BJ (cell line): ENCODE measurements at regions not wholly inside any gene's neighbourhood (a gene's known extent, or its start where the extent isn't known, plus 50 kb on each side); places are given as distances from the start of the nearest gene placed in this dataset.

Experiments
- CTCF ChIA-PET: fragments of 350-600 bp; formaldehyde crosslinking; extraction: SDS; loops from one replicate; lab custom pipeline; 2021; ENCODE audit warnings: antibody characterized with exemption, inconsistent platforms; lab: Yijun Ruan, JAX
- POLR2A ChIA-PET: fragments of 300-600 bp; sonication (Branson Sonifier 250); formaldehyde crosslinking; extraction: SDS; loops from one replicate; lab custom pipeline; 2021; ENCODE audit warnings: antibody characterized with exemption; lab: Charles Lee
- DNase-seq: peaks from one replicate; pipeline ENCODE4 v3.0.0-alpha.2; 2011; ENCODE audit warnings: low read depth
- H3K27me3 ChIP-seq: 2 replicates; pipeline ENCODE4 v1.6.0; 2011; ENCODE audit warnings: low read length; ENCODE audit not compliant: control insufficient read depth, insufficient read depth
- H3K36me3 ChIP-seq: 2 replicates; pipeline ENCODE4 v1.5.1; 2011; ENCODE audit warnings: low read length; ENCODE audit not compliant: control insufficient read depth, insufficient read depth
- H3K4me3 ChIP-seq: 2 replicates; pipeline ENCODE4 v1.5.1; 2011; ENCODE audit warnings: low read depth, mild to moderate bottlenecking, control low read depth, low read length
- TF ChIP-seq, protein P1 (sequence below): IDR thresholded peaks from 2 replicates; pipeline ENCODE4 v1.5.1; 2011; ENCODE audit warnings: low read depth, mild to moderate bottlenecking, control low read depth, inconsistent platforms, low read length, moderate library complexity; ENCODE audit not compliant: insufficient read depth

DNA sequence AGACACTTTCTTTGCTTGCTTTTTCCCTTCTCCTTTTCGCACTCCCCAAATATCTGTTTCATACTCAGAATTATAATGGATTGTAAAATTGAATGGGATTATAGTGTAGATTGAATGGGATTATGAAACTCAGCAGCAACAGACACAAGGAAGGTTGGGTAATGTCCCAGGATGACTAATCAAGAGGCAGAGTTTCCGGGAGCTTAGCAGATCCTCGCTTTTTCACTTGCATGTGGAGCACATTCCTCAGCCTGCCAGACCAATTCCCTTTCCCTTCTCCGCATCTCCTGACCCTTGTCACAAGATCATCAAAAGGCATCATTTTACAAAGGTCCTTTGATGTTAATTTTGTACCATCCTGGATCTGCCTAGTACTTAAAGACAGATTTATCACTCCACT is 55.1 kb upstream of the SLC1A1 start:
- Histone ChIP-seq H3K36me3 (no peaks in the 10 kb centered on the region), H3K27me3 (no peaks in the 10 kb centered on the region), H3K4me3 (no peak overlapping the region)
- CTCF ChIA-PET = interaction anchor here (1.3 to 2.3 kb wide), 2 partner anchors 10 to 205 kb away, joined by 3 to 5 read pairs; no protein-coding TSS in a partner anchor
- DNase-seq = no peak
- TF ChIP-seq, protein P1, sequence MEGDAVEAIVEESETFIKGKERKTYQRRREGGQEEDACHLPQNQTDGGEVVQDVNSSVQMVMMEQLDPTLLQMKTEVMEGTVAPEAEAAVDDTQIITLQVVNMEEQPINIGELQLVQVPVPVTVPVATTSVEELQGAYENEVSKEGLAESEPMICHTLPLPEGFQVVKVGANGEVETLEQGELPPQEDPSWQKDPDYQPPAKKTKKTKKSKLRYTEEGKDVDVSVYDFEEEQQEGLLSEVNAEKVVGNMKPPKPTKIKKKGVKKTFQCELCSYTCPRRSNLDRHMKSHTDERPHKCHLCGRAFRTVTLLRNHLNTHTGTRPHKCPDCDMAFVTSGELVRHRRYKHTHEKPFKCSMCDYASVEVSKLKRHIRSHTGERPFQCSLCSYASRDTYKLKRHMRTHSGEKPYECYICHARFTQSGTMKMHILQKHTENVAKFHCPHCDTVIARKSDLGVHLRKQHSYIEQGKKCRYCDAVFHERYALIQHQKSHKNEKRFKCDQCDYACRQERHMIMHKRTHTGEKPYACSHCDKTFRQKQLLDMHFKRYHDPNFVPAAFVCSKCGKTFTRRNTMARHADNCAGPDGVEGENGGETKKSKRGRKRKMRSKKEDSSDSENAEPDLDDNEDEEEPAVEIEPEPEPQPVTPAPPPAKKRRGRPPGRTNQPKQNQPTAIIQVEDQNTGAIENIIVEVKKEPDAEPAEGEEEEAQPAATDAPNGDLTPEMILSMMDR = no peak
- POLR2A ChIA-PET = interaction anchor here (0.6 kb wide), 2 partner anchors 63 to 479 kb away, joined by 3 to 5 read pairs; no protein-coding TSS in a partner anchor

DNA sequence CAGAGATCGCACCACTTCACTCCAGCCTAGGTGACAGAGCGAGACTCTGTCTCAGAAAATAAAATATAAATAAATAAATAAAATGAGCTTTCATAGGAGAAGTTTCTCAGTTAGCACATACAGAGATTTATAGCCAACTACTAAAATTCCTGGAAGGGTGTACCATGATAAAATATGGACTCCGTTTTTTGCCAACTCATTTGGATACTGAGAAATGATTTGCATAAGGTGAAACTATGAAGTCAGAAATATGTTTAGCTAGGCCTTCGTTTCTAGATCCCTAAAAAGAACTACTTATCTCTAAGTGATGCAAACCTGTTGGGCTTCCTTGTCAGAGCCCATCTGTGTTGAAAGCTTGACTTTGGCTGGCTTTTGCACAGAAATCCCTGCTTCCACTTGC is 56.9 kb upstream of the SLC1A1 start:
- CTCF ChIA-PET = interaction anchor here (0.6 to 0.8 kb wide), 2 partner anchors 8 to 25 kb away, joined by 3 read pairs; no protein-coding TSS in a partner anchor
- H3K27me3 ChIP-seq = no peaks in the 10 kb centered on the region
- H3K36me3 ChIP-seq = no peaks in the 10 kb centered on the region
- TF ChIP-seq, protein P1 = no peak
- POLR2A ChIA-PET = no interaction called here
- no peak for DNase-seq
- H3K4me3 ChIP-seq = no peak overlapping the region

- Histone ChIP-seq H3K4me3 (no peak overlapping the region), H3K36me3 (no peaks in the 10 kb centered on the region), H3K27me3 (no peaks in the 10 kb centered on the region)
- TF ChIP-seq, protein P1 = no peak
- ChIA-PET CTCF (interaction anchor here (0.6 to 1.2 kb wide), 4 partner anchors 11 to 239 kb away, joined by 3 to 5 read pairs (median 4); no protein-coding TSS in a partner anchor), POLR2A (no interaction called here)
- no peak for DNase-seq
Measured at GRCh38 chr9:4430432-4431261, 59.6 kb upstream of the SLC1A1 start.

- TF ChIP-seq, protein P1 = no peak
- Histone ChIP-seq H3K4me3 (no peak overlapping the region), H3K36me3 (no peaks in the 10 kb centered on the region), H3K27me3 (no peaks in the 10 kb centered on the region)
- POLR2A ChIA-PET = no interaction called here
- CTCF ChIA-PET = interaction anchor here (0.9 to 1.6 kb wide), 3 partner anchors 10 to 163 kb away, joined by 3 read pairs; no protein-coding TSS in a partner anchor
- no peak for DNase-seq
Measured at GRCh38 chr9:4425319-4426045, 64.8 kb upstream of the SLC1A1 start.

- TF ChIP-seq, protein P1 = no peak
- Histone ChIP-seq H3K4me3 (no peak overlapping the region), H3K27me3 (no peaks in the 10 kb centered on the region), H3K36me3 (no peaks in the 10 kb centered on the region)
- ChIA-PET POLR2A (no interaction called here), CTCF (interaction anchor here (0.9 to 1.2 kb wide), 2 partner anchors 10 to 164 kb away, joined by 3 read pairs; no protein-coding TSS in a partner anchor)
- DNase-seq = no peak
Measured at GRCh38 chr9:4424891-4425290, 65.4 kb upstream of the SLC1A1 start.
